OCI-LY7 (cell line): ENCODE measurements at regions not wholly inside any gene's neighbourhood (a gene's known extent, or its start where the extent isn't known, plus 50 kb on each side); places are given as distances from the start of the nearest gene placed in this dataset.
A peak's percentile ranks its signal among the peaks of the same experiment; 100 is the strongest.

Experiments used
- BruUV-seq: library from RNA; stranded (reverse); fragments of 400-500 nt; replicated peaks from 2 replicates; lab custom pipeline; 2021; lab: Mats Ljungman, UMichigan
- CTCF ChIA-PET: fragments of 300-600 bp; sonication (Branson Sonifier 250); formaldehyde crosslinking; loops from one replicate; lab custom pipeline; 2022; ENCODE audit warnings: antibody characterized with exemption; ENCODE audit not compliant: unreplicated experiment; lab: Charles Lee
- POLR2A ChIA-PET: fragments of 300-600 bp; sonication (Branson Sonifier 250); formaldehyde crosslinking; loops from one replicate; lab custom pipeline; 2022; ENCODE audit warnings: antibody characterized with exemption; lab: Charles Lee
- DNase-seq: peaks from one replicate; pipeline ENCODE4 v3.0.0-alpha.2; 2015; ENCODE audit warnings: low spot score
- H2AFZ ChIP-seq: fragments of 200-600 bp; sonication (generic), shearing (Covaris generic); 2 replicates; pipeline ENCODE4 v1.6.1; 2014; ENCODE audit warnings: mild to moderate bottlenecking, antibody characterized with exemption, low read length, moderate library complexity
- H3K27ac ChIP-seq: fragments of 200-600 bp; sonication (generic); 2 replicates; pipeline ENCODE4 v1.5.1; 2014; ENCODE audit warnings: mixed run types, low read depth, mild to moderate bottlenecking, moderate library complexity, low read length, inconsistent platforms; ENCODE audit not compliant: poor library complexity, severe bottlenecking
- H3K36me3 ChIP-seq: fragments of 200-600 bp; sonication (generic); 2 replicates; pipeline ENCODE4 v1.6.1; 2014; ENCODE audit warnings: mild to moderate bottlenecking, antibody characterized with exemption, low read length, moderate library complexity, mixed read lengths; ENCODE audit not compliant: insufficient read depth
- H3K4me1 ChIP-seq: fragments of 200-600 bp; sonication (generic); 2 replicates; pipeline ENCODE4 v1.5.1; 2014; ENCODE audit warnings: mild to moderate bottlenecking, low read length; ENCODE audit not compliant: insufficient read depth, poor library complexity, severe bottlenecking
- H3K4me2 ChIP-seq: fragments of 200-600 bp; sonication (generic); 2 replicates; pipeline ENCODE4 v1.6.1; 2014; ENCODE audit warnings: mild to moderate bottlenecking, low read length
- H3K4me3 ChIP-seq: fragments of 200-600 bp; sonication (generic); 2 replicates; pipeline ENCODE4 v1.5.1; 2014; ENCODE audit warnings: mild to moderate bottlenecking, low read depth, low read length; ENCODE audit not compliant: poor library complexity, severe bottlenecking
- H3K79me2 ChIP-seq: fragments of 200-600 bp; sonication (generic); 2 replicates; pipeline ENCODE4 v1.6.1; 2016; ENCODE audit warnings: low read depth, mild to moderate bottlenecking, low read length, moderate library complexity, mixed read lengths; ENCODE audit not compliant: insufficient read depth
- H3K9me2 ChIP-seq: fragments of 200-600 bp; sonication (generic); 2 replicates; pipeline ENCODE4 v1.6.1; 2016; ENCODE audit warnings: mild to moderate bottlenecking, low read length, mixed read lengths; ENCODE audit not compliant: insufficient read depth
- H3K9me3 ChIP-seq: fragments of 200-600 bp; sonication (generic); 2 replicates; pipeline ENCODE4 v1.6.1; 2014; ENCODE audit warnings: mild to moderate bottlenecking, mixed run types, low read length, mixed read lengths
- H4K20me1 ChIP-seq: fragments of 200-600 bp; sonication (generic); 2 replicates; pipeline ENCODE4 v1.6.1; 2014; ENCODE audit warnings: mild to moderate bottlenecking, antibody characterized with exemption, low read length, moderate library complexity, mixed read lengths; ENCODE audit not compliant: insufficient read depth
- CTCF ChIP-seq: fragments of 200-600 bp; sonication (generic); conservative IDR thresholded peaks from 2 replicates; pipeline ENCODE4 v1.5.1; 2014; ENCODE audit warnings: mild to moderate bottlenecking, antibody characterized with exemption, low read length, moderate library complexity, mixed read lengths
- EZH2phosphoT487 ChIP-seq: fragments of 200-600 bp; sonication (generic); IDR thresholded peaks from 2 replicates; pipeline ENCODE4 v1.6.1; 2018; ENCODE audit warnings: low read depth, borderline replicate concordance, mild to moderate bottlenecking, mixed run types, antibody characterized with exemption, low read length, moderate library complexity, mixed read lengths
- intact Hi-C: fragments of 100-400 bp; cut with micrococcal nuclease; formaldehyde crosslinking; loops from one replicate; pipeline ENCODE4 v1.10.0; 2022; ENCODE audit not compliant: unreplicated experiment

- Histone ChIP-seq H2AFZ (no peak overlapping the region), H3K79me2 (no peaks in the 10 kb centered on the region), H4K20me1 (no peaks in the 10 kb centered on the region), H3K9me2 (no peaks in the 10 kb centered on the region), H3K4me3 (no peak overlapping the region), H3K4me1 (no peaks in the 10 kb centered on the region), H3K4me2 (no peak overlapping the region), H3K36me3 (no peaks in the 10 kb centered on the region), H3K9me3 (no peaks in the 10 kb centered on the region), H3K27ac (no peak overlapping the region)
- no TSS peak for BruUV-seq
- ChIA-PET POLR2A (interaction anchor here (0.5 kb wide), 1 partner anchor 25 kb away, joined by 3 read pairs; no protein-coding TSS in a partner anchor), CTCF (no interaction called here)
- intact Hi-C loops: loop anchor here (2.0 to 10.0 kb wide), 2 partner anchors 122 to 314 kb away; no protein-coding TSS in a partner anchor
- DNase-seq: no peak
- TF ChIP-seq EZH2phosphoT487 (no peak), CTCF (peak; percentile 62)
These were observed 59.6 kb upstream of the TMEM163 start for GRCh38 chr2:134778372-134778771.

GRCh38 chr2:134780972-134781371 is 57.4 kb upstream of the ACMSD start:
- H3K27ac ChIP-seq: no peak overlapping the region
- no peak overlapping the region for H3K4me3 ChIP-seq
- no peaks in the 10 kb centered on the region for H3K36me3 ChIP-seq
- intact Hi-C loops: loop anchor here (5.0 kb wide), 1 partner anchor 116 kb away; no protein-coding TSS in a partner anchor
- CTCF ChIA-PET: no interaction called here
- POLR2A ChIA-PET: no interaction called here
- TF ChIP-seq CTCF: no peak
- TF ChIP-seq EZH2phosphoT487: no peak
- no peaks in the 10 kb centered on the region for H3K9me2 ChIP-seq
- no TSS peak for BruUV-seq
- no peak overlapping the region for H2AFZ ChIP-seq
- DNase-seq: no peak
- no peak overlapping the region for H3K4me2 ChIP-seq
- no peaks in the 10 kb centered on the region for H3K9me3 ChIP-seq
- H3K79me2 ChIP-seq: no peaks in the 10 kb centered on the region
- no peaks in the 10 kb centered on the region for H3K4me1 ChIP-seq
- no peaks in the 10 kb centered on the region for H4K20me1 ChIP-seq

- no peak for TF ChIP-seq CTCF
- no peak for TF ChIP-seq EZH2phosphoT487
- intact Hi-C loops: loop anchor here (5.0 kb wide), 1 partner anchor 115 kb away; no protein-coding TSS in a partner anchor
- CTCF ChIA-PET: no interaction called here
These were observed 56.3 kb upstream of the ACMSD start for GRCh38 chr2:134782107-134782506.

More at GRCh38 chr2:134782107-134782506, 56.3 kb upstream of the ACMSD start:
- Histone ChIP-seq H3K9me3 (no peaks in the 10 kb centered on the region), H4K20me1 (no peaks in the 10 kb centered on the region), H3K4me1 (no peaks in the 10 kb centered on the region), H2AFZ (no peak overlapping the region), H3K27ac (no peak overlapping the region), H3K79me2 (no peaks in the 10 kb centered on the region), H3K36me3 (no peaks in the 10 kb centered on the region), H3K4me3 (no peak overlapping the region), H3K4me2 (no peak overlapping the region), H3K9me2 (no peaks in the 10 kb centered on the region)
- BruUV-seq: no TSS peak
- POLR2A ChIA-PET: interaction anchor here (0.6 kb wide), 1 partner anchor 149 kb away, joined by 4 read pairs; no protein-coding TSS in a partner anchor
- no peak for DNase-seq
